ENCODE measurements at regions not wholly inside any gene's neighbourhood (a gene's known extent, or its start where the extent isn't known, plus 50 kb on each side); places are given as distances from the start of the nearest gene placed in this dataset.

DNA sequence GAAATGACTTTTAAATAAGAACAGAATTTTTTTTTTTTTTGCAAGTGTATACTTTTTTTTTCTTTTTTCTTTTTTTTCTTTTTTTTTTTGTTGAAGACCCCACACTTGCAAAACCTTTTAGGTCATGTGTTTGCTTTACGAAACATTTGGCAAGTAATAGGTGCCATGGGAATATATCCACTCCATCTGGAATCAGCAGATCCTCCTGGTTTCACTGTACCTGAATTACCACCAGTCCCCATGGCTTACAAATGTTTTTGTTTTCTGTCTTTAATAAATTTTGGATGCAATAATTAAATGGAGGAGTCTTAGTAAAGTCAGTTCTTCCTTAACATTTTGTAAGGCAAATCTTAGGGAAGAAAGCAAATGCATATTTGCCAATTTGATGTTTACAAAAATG lies 559.7 kb upstream of the ZEB2 start:
- Histone ChIP-seq H3K36me3 (replicated peaks) (no peaks in the 10 kb centered on the region), H3K27ac (no peak overlapping the region), H3K4me3 (ENCODE audit: low read depth, low read length) (no peak overlapping the region), H3K27me3 (replicated peaks) (no peaks in the 10 kb centered on the region)
- in situ Hi-C loops (cut with HindIII; ENCODE audit: low pct_ligation_motif_present, low sequenced_read_pairs) = no loop called here
- DNase-seq = no peak
- TF ChIP-seq, protein P1, sequence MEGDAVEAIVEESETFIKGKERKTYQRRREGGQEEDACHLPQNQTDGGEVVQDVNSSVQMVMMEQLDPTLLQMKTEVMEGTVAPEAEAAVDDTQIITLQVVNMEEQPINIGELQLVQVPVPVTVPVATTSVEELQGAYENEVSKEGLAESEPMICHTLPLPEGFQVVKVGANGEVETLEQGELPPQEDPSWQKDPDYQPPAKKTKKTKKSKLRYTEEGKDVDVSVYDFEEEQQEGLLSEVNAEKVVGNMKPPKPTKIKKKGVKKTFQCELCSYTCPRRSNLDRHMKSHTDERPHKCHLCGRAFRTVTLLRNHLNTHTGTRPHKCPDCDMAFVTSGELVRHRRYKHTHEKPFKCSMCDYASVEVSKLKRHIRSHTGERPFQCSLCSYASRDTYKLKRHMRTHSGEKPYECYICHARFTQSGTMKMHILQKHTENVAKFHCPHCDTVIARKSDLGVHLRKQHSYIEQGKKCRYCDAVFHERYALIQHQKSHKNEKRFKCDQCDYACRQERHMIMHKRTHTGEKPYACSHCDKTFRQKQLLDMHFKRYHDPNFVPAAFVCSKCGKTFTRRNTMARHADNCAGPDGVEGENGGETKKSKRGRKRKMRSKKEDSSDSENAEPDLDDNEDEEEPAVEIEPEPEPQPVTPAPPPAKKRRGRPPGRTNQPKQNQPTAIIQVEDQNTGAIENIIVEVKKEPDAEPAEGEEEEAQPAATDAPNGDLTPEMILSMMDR (IDR thresholded peaks at IDR 0.05; ENCODE audit: low read depth, low read length, missing control alignments) = no peak

DNA sequence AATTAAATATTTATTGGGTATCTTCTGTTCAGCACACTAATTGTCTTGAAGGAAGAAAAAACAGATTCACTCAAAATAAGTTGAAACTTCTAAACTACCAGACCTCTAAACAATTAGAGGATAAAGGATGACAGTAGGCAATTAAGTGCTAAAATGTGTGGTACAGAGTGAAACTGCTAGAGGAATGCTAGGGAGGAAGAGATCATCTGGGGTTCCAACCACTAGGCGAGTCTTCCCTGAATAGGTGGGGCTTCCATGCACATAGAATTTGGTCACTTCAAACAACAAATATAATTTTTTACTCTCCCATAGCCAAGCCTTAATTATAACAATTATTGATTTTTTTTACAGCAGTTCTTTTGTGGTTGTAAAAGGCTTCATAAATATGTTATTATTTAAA lies 559.0 kb upstream of the ZEB2 start:
- in situ Hi-C loops (cut with HindIII; ENCODE audit: low pct_ligation_motif_present, low sequenced_read_pairs) = no loop called here
- Histone ChIP-seq H3K36me3 (replicated peaks) (no peaks in the 10 kb centered on the region), H3K27me3 (replicated peaks) (no peaks in the 10 kb centered on the region), H3K4me3 (ENCODE audit: low read depth, low read length) (no peak overlapping the region), H3K27ac (no peak overlapping the region)
- DNase-seq = no peak
- TF ChIP-seq, protein P1 (IDR thresholded peaks at IDR 0.05; ENCODE audit: low read depth, low read length, missing control alignments) = no peak

DNA sequence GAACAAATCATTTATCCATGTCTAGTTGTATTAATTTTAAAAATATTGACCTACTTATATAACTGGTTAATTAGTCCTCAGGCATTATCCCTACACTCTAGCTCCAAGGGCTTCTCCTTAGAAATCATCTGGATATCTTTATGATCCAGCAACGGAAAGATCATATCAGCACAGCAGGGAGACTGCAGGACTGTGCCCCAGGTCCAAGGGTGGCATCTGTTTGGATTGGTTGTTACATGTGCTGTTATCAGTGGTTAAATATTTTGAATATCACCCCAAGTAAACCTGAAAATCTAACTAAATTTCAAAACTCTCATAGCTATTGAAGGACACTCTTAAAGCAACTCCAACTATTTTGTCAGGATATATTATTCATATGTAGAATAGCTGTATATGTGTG lies 556.2 kb upstream of the ZEB2 start:
- Histone ChIP-seq H3K4me3 (ENCODE audit: low read depth, low read length) (no peak overlapping the region), H3K27ac (no peak overlapping the region), H3K27me3 (replicated peaks) (no peaks in the 10 kb centered on the region), H3K36me3 (replicated peaks) (no peaks in the 10 kb centered on the region)
- in situ Hi-C loops (cut with HindIII; ENCODE audit: low pct_ligation_motif_present, low sequenced_read_pairs) = no loop called here
- no peak for DNase-seq
- TF ChIP-seq, protein P1 (IDR thresholded peaks at IDR 0.05; ENCODE audit: low read depth, low read length, missing control alignments) = no peak

DNA sequence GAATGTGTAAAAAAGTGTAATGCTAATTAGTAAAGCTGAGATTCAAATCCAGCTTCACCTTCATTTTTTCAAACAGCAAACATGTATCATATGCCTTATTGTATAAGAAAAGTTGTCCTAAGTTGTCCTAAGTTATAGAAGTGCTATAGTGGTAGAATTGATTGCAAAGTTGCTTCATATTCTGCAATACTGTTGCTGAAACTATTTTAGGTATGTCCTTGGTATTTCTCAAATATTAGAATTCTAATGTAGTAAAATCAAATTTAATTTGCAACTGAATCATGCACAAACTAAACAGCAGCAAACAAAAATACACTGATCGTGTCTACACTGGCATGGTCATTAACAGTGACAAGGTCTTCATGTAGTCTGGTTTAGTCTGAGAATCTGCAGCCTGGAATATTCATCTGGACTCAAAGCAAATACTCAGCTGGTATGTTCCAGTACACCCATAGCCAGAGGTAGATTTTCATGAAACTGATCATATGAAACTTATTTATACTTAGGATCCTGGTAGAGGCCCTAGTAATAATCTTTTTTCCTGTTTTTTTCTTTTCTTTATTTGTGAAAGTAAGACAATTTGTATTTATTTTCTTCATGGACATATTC lies 555.6 kb upstream of the ZEB2 start:
- in situ Hi-C loops (cut with HindIII; ENCODE audit: low pct_ligation_motif_present, low sequenced_read_pairs) = no loop called here

DNA sequence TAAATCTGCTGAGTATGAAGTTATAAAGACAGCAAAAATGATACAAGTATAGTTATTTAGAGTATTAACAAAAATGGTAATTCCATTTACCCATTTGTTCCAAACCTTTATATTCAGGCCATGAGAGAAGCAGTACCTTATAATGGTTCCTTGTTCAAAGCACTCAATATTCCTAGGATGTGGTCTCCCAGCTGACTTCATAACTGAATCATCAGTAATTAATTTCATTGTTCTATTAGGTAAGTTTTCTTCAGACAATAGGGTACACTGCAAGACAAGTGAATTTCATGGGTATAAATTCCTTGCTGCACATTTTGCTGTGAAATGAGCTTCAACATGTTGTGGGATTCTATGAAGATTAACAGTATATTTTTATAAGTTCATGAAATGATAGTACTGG lies 550.8 kb upstream of the ZEB2 start:
- H3K27me3 ChIP-seq (replicated peaks) = no peaks in the 10 kb centered on the region
- in situ Hi-C loops (cut with HindIII; ENCODE audit: low pct_ligation_motif_present, low sequenced_read_pairs) = no loop called here
- H3K36me3 ChIP-seq (replicated peaks) = no peaks in the 10 kb centered on the region
- TF ChIP-seq, protein P1 (IDR thresholded peaks at IDR 0.05; ENCODE audit: low read depth, low read length, missing control alignments) = no peak
- H3K4me3 ChIP-seq (ENCODE audit: low read depth, low read length) = no peak overlapping the region
- no peak overlapping the region for H3K27ac ChIP-seq
- DNase-seq = no peak

More for the DNA sequence above, 555.6 kb upstream of the ZEB2 start:
- Histone ChIP-seq H3K36me3 (replicated peaks) (no peaks in the 10 kb centered on the region), H3K4me3 (ENCODE audit: low read depth, low read length) (no peak overlapping the region), H3K27me3 (replicated peaks) (no peaks in the 10 kb centered on the region), H3K27ac (no peak overlapping the region)
- DNase-seq = no peak
- TF ChIP-seq, protein P1 (IDR thresholded peaks at IDR 0.05; ENCODE audit: low read depth, low read length, missing control alignments) = no peak

DNA sequence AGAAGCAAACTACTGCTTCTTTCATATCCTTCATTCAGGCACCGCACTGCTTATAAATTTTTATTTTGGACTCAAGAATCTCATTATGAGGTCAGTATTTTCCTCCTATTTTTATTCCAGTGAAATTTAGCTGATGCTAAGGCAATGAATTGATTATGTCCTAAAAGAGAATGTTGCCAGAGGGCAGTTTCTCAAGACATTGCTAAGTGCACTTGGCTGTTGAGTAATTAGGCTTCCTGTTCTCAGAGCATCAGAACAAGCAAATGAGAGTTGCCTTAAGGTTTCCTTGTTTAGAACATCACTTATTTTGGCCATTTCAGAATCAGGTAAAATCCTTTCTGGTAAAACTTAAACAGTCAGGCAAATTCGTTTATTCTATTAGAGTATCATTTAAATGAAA lies 548.6 kb upstream of the ZEB2 start:
- no peak overlapping the region for H3K4me3 ChIP-seq (ENCODE audit: low read depth, low read length)
- no peaks in the 10 kb centered on the region for H3K36me3 ChIP-seq (replicated peaks)
- no peak overlapping the region for H3K27ac ChIP-seq
- DNase-seq = no peak
- no peaks in the 10 kb centered on the region for H3K27me3 ChIP-seq (replicated peaks)
- in situ Hi-C loops (cut with HindIII; ENCODE audit: low pct_ligation_motif_present, low sequenced_read_pairs) = no loop called here
- TF ChIP-seq, protein P1 (IDR thresholded peaks at IDR 0.05; ENCODE audit: low read depth, low read length, missing control alignments) = no peak
